SU-DHL-6 (cell line): ENCODE measurements at regions not wholly inside any gene's neighbourhood (a gene's known extent, or its start where the extent isn't known, plus 50 kb on each side); places are given as distances from the start of the nearest gene placed in this dataset.

Experiments used
- H2AFZ ChIP-seq: fragments of 200-600 bp; sonication (generic); 2 replicates; pipeline ENCODE4 v1.6.1; 2014; ENCODE audit warnings: low read depth, mild to moderate bottlenecking, moderate library complexity, mixed read lengths, antibody characterized with exemption, low read length; ENCODE audit not compliant: severe bottlenecking
- H3F3A ChIP-seq: fragments of 200-600 bp; shearing (Covaris generic); 2 replicates; pipeline ENCODE4 v1.6.0; 2016; ENCODE audit warnings: antibody characterized with exemption, mild to moderate bottlenecking; ENCODE audit not compliant: insufficient read depth
- H3K27ac ChIP-seq: fragments of 200-600 bp; sonication (generic); 2 replicates; pipeline ENCODE4 v1.5.1; 2016; ENCODE audit warnings: low read depth, mild to moderate bottlenecking, low read length, moderate library complexity, mixed read lengths
- H3K27me3 ChIP-seq: fragments of 200-600 bp; sonication (generic), shearing (Covaris generic); 2 replicates; pipeline ENCODE4 v1.6.0; 2014; ENCODE audit warnings: mild to moderate bottlenecking, low read length
- H3K36me3 ChIP-seq: fragments of 200-600 bp; sonication (generic); 2 replicates; pipeline ENCODE4 v1.6.1; 2014; ENCODE audit warnings: mild to moderate bottlenecking, low read length, mixed read lengths
- H3K4me2 ChIP-seq: fragments of 300-600, 200-600 bp; shearing (Covaris generic), sonication (generic); 2 replicates; pipeline ENCODE4 v1.6.0; 2014; ENCODE audit warnings: low read length, low read depth, mild to moderate bottlenecking; ENCODE audit not compliant: poor library complexity, severe bottlenecking
- H3K4me3 ChIP-seq: fragments of 200-600 bp; sonication (generic); 2 replicates; pipeline ENCODE4 v1.5.1; 2014; ENCODE audit warnings: antibody characterized with exemption, low read length, mild to moderate bottlenecking, mixed read lengths; ENCODE audit not compliant: insufficient read depth, poor library complexity, severe bottlenecking
- H3K79me2 ChIP-seq: fragments of 200-600 bp; sonication (generic); 2 replicates; pipeline ENCODE4 v1.6.1; 2014; ENCODE audit warnings: mild to moderate bottlenecking, low read length, moderate library complexity; ENCODE audit not compliant: insufficient read depth
- H3K9ac ChIP-seq: fragments of 200-600 bp; sonication (generic); 2 replicates; pipeline ENCODE4 v1.7.0; 2014; ENCODE audit warnings: mild to moderate bottlenecking, low read length
- H3K9me2 ChIP-seq: fragments of 200-600 bp; sonication (generic); replicated peaks from 2 replicates; pipeline ENCODE4 v1.6.1; 2014; ENCODE audit warnings: low read length; ENCODE audit not compliant: insufficient read depth
- H3K9me3 ChIP-seq: fragments of 200-600 bp; sonication (generic); 2 replicates; pipeline ENCODE4 v1.6.1; 2014; ENCODE audit warnings: low read length, mixed read lengths; ENCODE audit not compliant: insufficient read depth
- H4K20me1 ChIP-seq: fragments of 200-600 bp; sonication (generic); 2 replicates; pipeline ENCODE4 v1.6.1; 2014; ENCODE audit warnings: low read depth, mild to moderate bottlenecking, antibody characterized with exemption, low read length, moderate library complexity, mixed read lengths
- EZH2phosphoT487 ChIP-seq: fragments of 200-600 bp; sonication (generic), shearing (Covaris generic); conservative IDR thresholded peaks from 2 replicates; pipeline ENCODE4 v1.6.1; 2018; ENCODE audit warnings: mild to moderate bottlenecking, antibody characterized with exemption, low read length, moderate library complexity, mixed read lengths
- TF ChIP-seq, protein P1 (sequence below): fragments of 200-600 bp; sonication (generic); IDR thresholded peaks from one replicate; pipeline ENCODE4 v1.5.1; 2017; ENCODE audit warnings: antibody characterized with exemption, mild to moderate bottlenecking, low read length, moderate library complexity; ENCODE audit not compliant: insufficient read depth, poor library complexity, severe bottlenecking

DNA sequence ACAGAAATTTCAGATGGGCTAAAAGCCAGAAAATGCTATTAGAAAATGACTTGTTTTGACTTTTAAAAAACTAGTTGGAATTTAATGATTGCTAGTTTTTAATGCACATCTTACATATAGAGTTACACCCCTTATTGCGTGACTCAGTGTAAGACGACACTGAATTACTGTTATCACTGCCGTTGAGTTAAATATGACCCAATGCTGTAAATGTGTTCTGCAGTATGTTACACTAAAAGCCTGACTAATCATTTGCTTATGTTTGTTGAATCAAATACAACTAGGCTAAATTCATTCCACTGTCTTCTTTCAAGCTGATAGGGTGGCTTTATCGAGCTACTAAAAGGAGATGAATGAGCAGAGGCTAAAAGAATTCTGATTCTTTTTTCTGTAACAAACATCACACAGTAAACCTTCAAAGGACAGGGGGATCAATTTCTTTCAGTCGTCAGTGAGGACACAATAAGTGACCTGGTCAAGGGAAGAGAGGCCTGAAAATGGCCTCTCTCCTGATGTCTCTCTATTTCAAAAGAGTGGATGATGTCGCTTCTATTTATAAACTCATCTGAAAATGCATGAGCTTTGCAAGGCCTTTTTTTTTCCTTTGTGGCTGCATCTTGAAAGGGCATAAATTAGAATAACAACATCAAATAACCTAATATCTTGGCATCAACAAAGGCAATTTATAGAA is 142.2 kb upstream of the KCNIP4 start:
- no peaks in the 10 kb centered on the region for H3K9me3 ChIP-seq
- no peaks in the 10 kb centered on the region for H4K20me1 ChIP-seq
- H3K27ac ChIP-seq = no peak overlapping the region
- no peak overlapping the region for H2AFZ ChIP-seq
- H3K4me3 ChIP-seq = no peak overlapping the region
- no peak for TF ChIP-seq EZH2phosphoT487
- TF ChIP-seq, protein P1, sequence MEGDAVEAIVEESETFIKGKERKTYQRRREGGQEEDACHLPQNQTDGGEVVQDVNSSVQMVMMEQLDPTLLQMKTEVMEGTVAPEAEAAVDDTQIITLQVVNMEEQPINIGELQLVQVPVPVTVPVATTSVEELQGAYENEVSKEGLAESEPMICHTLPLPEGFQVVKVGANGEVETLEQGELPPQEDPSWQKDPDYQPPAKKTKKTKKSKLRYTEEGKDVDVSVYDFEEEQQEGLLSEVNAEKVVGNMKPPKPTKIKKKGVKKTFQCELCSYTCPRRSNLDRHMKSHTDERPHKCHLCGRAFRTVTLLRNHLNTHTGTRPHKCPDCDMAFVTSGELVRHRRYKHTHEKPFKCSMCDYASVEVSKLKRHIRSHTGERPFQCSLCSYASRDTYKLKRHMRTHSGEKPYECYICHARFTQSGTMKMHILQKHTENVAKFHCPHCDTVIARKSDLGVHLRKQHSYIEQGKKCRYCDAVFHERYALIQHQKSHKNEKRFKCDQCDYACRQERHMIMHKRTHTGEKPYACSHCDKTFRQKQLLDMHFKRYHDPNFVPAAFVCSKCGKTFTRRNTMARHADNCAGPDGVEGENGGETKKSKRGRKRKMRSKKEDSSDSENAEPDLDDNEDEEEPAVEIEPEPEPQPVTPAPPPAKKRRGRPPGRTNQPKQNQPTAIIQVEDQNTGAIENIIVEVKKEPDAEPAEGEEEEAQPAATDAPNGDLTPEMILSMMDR = no peak
- H3K4me2 ChIP-seq = no peak overlapping the region
- no peaks in the 10 kb centered on the region for H3K79me2 ChIP-seq
- no peaks in the 10 kb centered on the region for H3K9me2 ChIP-seq
- H3K36me3 ChIP-seq = no peaks in the 10 kb centered on the region
- no peaks in the 10 kb centered on the region for H3K27me3 ChIP-seq
- H3F3A ChIP-seq = no peaks in the 10 kb centered on the region
- H3K9ac ChIP-seq = no peak overlapping the region

DNA sequence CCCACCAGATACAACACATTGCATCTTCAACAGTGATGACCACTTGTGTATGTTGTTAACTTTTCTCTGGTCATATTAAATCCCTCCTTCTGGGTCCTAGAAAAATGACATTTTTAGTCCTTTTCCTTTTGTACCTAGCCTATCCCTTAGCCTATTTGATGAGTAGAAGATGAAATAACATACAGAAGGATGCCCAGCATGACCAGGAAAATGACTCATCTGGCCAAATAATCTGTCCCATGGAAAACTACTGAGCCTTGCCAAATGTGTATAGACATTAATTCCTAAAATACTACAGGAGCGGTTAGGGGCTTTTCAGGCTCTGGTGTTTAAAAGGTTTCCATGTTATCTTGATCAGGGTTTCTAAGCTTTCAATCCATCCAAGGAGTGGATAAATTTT is 129.0 kb upstream of the KCNIP4 start:
- Histone ChIP-seq H3K79me2 (no peaks in the 10 kb centered on the region), H3F3A (no peaks in the 10 kb centered on the region), H3K4me3 (no peak overlapping the region), H2AFZ (no peak overlapping the region), H3K4me2 (no peak overlapping the region), H3K9ac (no peak overlapping the region), H3K27ac (no peak overlapping the region), H3K27me3 (no peaks in the 10 kb centered on the region), H3K36me3 (no peaks in the 10 kb centered on the region), H3K9me3 (no peaks in the 10 kb centered on the region; the same call in 1 of the 2 replicates), H3K9me2 (no peaks in the 10 kb centered on the region), H4K20me1 (no peaks in the 10 kb centered on the region)
- TF ChIP-seq EZH2phosphoT487 = no peak
- TF ChIP-seq, protein P1 = no peak

DNA sequence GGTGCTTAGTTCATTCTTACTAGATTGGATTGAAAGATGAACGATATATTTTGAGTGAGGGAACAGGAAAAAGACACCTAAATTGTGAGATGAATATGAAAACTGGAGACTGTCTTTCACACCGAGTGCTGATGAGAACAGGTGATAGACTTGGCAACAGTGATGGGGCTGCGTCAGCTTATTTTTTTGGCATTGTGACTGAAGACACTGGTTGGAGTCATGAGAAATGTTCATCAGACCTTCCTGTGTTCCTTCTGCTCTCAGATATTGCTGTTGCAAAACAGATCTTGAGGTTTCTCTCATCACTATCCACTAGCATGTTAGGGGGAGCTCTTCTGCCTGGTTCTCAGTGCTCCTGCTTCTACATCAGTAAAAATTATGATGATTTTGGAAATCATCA is 124.2 kb upstream of the KCNIP4 start:
- no peak overlapping the region for H3K27ac ChIP-seq
- H3K27me3 ChIP-seq = no peaks in the 10 kb centered on the region
- no peak for TF ChIP-seq EZH2phosphoT487
- TF ChIP-seq, protein P1 = no peak
- no peaks in the 10 kb centered on the region for H3F3A ChIP-seq
- no peak overlapping the region for H3K4me2 ChIP-seq
- H3K79me2 ChIP-seq = no peaks in the 10 kb centered on the region
- H2AFZ ChIP-seq = no peak overlapping the region
- H3K9me2 ChIP-seq = no peaks in the 10 kb centered on the region
- H3K36me3 ChIP-seq = no peaks in the 10 kb centered on the region
- no peak overlapping the region for H3K9ac ChIP-seq
- H4K20me1 ChIP-seq = no peaks in the 10 kb centered on the region
- no peaks in the 10 kb centered on the region for H3K9me3 ChIP-seq
- no peak overlapping the region for H3K4me3 ChIP-seq
